ENCODE measurements at regions not wholly inside any gene's neighbourhood (a gene's known extent, or its start where the extent isn't known, plus 50 kb on each side); places are given as distances from the start of the nearest gene placed in this dataset.

DNA sequence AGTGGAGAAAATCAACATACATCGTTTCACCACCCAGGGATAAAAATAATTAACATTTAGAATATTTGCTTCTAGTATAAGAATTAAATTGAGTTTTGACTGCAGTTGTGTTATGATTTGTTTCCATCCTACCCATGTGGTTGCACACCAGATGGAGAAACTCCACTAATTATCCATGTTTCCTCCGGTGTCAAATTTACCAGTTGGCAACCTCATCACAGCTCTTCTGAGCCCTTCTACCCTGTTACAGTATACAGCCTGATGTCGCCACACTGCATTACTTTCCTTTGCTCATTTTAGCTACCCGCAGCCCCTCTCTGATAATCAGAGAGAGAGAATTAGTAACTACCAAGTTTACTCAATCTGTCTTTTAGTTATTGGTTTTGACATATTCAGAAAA is 411.2 kb downstream of the DTHD1 start:
- in situ Hi-C loops (cut with MboI; ENCODE audit: low pct_unique_long_range_greater_than_20kb, low sequenced_read_pairs, unreplicated experiment): no loop called here
- TF ChIP-seq, protein P1, sequence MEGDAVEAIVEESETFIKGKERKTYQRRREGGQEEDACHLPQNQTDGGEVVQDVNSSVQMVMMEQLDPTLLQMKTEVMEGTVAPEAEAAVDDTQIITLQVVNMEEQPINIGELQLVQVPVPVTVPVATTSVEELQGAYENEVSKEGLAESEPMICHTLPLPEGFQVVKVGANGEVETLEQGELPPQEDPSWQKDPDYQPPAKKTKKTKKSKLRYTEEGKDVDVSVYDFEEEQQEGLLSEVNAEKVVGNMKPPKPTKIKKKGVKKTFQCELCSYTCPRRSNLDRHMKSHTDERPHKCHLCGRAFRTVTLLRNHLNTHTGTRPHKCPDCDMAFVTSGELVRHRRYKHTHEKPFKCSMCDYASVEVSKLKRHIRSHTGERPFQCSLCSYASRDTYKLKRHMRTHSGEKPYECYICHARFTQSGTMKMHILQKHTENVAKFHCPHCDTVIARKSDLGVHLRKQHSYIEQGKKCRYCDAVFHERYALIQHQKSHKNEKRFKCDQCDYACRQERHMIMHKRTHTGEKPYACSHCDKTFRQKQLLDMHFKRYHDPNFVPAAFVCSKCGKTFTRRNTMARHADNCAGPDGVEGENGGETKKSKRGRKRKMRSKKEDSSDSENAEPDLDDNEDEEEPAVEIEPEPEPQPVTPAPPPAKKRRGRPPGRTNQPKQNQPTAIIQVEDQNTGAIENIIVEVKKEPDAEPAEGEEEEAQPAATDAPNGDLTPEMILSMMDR (IDR thresholded peaks at IDR 0.05; ENCODE audit: extremely low read depth, insufficient read depth, missing control alignments): no peak
- no peak for DNase-seq (ENCODE audit: low spot score)

DNA sequence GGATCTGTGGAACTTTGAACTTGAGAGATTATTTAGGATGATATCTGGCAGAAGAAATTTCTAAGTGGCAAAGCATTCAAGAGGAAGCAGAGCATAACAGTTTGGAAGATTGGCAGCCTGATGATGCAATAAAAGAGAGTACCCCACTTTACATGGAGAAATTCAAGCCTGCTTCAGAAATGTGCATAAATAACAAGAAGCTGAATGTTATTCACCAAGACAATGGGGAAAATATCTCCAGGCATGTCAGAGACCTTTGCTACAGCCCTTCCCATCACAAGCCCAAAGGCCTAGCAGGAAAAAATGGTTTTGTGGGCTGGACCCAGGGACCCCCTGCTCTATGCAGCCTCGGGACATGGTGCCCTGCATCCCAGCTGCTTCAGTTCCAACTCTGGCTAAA is 420.8 kb downstream of the DTHD1 start:
- in situ Hi-C loops (cut with MboI; ENCODE audit: low pct_unique_long_range_greater_than_20kb, low sequenced_read_pairs, unreplicated experiment): no loop called here
- TF ChIP-seq, protein P1 (IDR thresholded peaks at IDR 0.05; ENCODE audit: extremely low read depth, insufficient read depth, missing control alignments): no peak
- no peak for DNase-seq (ENCODE audit: low spot score)

DNA sequence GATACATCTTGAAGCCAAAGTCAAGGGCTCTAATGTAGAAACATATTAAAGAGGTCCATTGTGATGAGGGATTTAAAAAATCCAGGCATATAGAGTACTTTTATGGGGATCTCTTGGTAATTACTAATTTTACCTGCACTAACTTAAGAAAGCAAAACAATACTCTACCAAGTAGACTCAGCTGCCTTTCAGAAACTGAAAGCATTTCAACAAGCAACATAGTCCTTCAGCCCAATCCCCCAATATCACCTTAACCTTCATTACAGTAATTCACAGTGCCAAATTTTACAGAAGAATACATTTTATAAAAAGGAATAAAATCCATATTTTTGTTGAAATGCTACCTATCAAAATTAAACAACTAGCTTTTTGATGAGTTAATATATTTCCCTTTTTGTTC is 422.9 kb downstream of the DTHD1 start:
- in situ Hi-C loops (cut with MboI; ENCODE audit: low pct_unique_long_range_greater_than_20kb, low sequenced_read_pairs, unreplicated experiment): no loop called here
- TF ChIP-seq, protein P1 (IDR thresholded peaks at IDR 0.05; ENCODE audit: extremely low read depth, insufficient read depth, missing control alignments): no peak
- DNase-seq (ENCODE audit: low spot score): no peak

GRCh38 chr4:36709991-36710390 is 428.6 kb downstream of the DTHD1 start:
- no peak for DNase-seq (ENCODE audit: low spot score)
- in situ Hi-C loops (cut with MboI; ENCODE audit: low pct_unique_long_range_greater_than_20kb, low sequenced_read_pairs, unreplicated experiment): no loop called here
- TF ChIP-seq, protein P1 (IDR thresholded peaks at IDR 0.05; ENCODE audit: extremely low read depth, insufficient read depth, missing control alignments): no peak

DNA sequence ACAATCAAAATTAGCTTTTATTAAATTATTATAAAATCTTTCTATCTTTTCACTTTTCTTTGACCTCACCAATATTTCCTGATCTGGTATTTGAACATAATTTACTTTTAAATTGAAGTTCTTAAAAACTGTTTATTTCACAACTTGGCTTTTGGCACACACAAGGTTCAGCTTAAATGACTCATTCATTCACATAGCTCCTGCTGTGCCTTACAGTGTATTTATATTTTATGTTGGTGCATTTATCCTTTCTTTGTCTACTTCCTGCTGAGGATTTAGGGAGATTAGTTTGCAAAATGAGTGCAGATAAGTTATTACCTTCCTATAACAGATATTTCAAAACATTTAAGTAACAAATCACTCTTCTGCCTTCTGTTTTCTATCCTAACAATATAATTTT is 430.6 kb downstream of the DTHD1 start:
- in situ Hi-C loops (cut with MboI; ENCODE audit: low pct_unique_long_range_greater_than_20kb, low sequenced_read_pairs, unreplicated experiment): no loop called here
- no peak for DNase-seq (ENCODE audit: low spot score)
- TF ChIP-seq, protein P1 (IDR thresholded peaks at IDR 0.05; ENCODE audit: extremely low read depth, insufficient read depth, missing control alignments): no peak

DNA sequence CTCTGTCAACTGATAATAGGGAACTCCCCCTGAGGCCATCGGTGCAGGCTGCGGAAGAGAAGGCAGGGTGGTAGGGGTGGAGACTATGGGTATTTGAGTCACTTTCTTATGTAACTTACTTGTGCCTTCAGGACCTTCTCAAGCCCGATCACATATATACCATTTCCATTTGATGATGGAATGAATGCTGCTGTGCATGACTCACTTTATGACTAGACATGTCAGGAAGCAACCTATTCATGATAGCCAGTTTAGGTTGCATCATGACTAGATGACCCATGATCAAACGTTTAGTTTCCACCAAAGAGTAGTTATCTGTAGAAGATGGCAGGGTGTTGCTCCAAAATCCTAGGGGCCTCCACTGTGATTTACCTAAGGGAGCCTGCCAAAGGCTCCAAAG is 435.5 kb downstream of the DTHD1 start:
- no peak for DNase-seq (ENCODE audit: low spot score)
- TF ChIP-seq, protein P1 (IDR thresholded peaks at IDR 0.05; ENCODE audit: extremely low read depth, insufficient read depth, missing control alignments): no peak
- in situ Hi-C loops (cut with MboI; ENCODE audit: low pct_unique_long_range_greater_than_20kb, low sequenced_read_pairs, unreplicated experiment): no loop called here

DNA sequence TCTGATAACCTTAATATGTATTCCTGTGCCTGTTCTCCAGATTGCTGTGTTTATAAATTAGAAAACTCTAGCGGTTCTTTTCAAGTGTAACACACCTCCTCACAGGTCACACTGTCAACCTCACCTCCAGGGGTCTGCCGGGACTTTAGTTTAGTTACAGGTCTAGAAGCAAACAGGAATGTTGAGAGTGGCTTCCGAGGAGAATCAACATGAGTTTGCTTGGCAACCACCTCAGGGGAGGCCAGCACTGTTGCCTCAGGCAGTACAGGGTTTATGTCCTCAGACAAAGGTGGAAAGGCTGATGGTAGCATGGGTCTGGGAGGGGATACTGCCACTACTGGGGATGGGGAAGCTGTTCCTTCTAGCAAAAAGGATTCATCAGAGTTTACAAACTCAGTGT is 438.0 kb downstream of the DTHD1 start:
- in situ Hi-C loops (cut with MboI; ENCODE audit: low pct_unique_long_range_greater_than_20kb, low sequenced_read_pairs, unreplicated experiment): no loop called here
- TF ChIP-seq, protein P1 (IDR thresholded peaks at IDR 0.05; ENCODE audit: extremely low read depth, insufficient read depth, missing control alignments): no peak
- no peak for DNase-seq (ENCODE audit: low spot score)
